Panc1 (cell line): ENCODE measurements at regions not wholly inside any gene's neighbourhood (a gene's known extent, or its start where the extent isn't known, plus 50 kb on each side); places are given as distances from the start of the nearest gene placed in this dataset.

Experiments
- ATAC-seq: fragments of 200-7000 bp; cut with Tn5 transposase; 2 replicates; pipeline ENCODE4 v1.9.1; 2020; ENCODE audit warnings: mild to moderate bottlenecking, moderate library complexity
- BruUV-seq: library from RNA; stranded (reverse); fragments of 400-500 nt; replicated peaks from 2 replicates; lab custom pipeline; 2021; lab: Mats Ljungman, UMichigan
- CTCF ChIA-PET: fragments of 300-600 bp; sonication (Branson Sonifier 250); formaldehyde crosslinking; loops from one replicate; lab custom pipeline; 2022; ENCODE audit warnings: antibody characterized with exemption; lab: Charles Lee
- POLR2A ChIA-PET: fragments of 300-600 bp; sonication (Branson Sonifier 250); formaldehyde crosslinking; loops from one replicate; lab custom pipeline; 2022; ENCODE audit warnings: antibody characterized with exemption; lab: Charles Lee
- DNase-seq: peaks from one replicate; pipeline ENCODE4 v3.0.0-alpha.2; 2010; ENCODE audit warnings: low read depth, low spot score
- H3K27ac ChIP-seq: 2 replicates; pipeline ENCODE4 v1.5.1; 2011; ENCODE audit warnings: mild to moderate bottlenecking, low read length, inconsistent platforms
- H3K27me3 ChIP-seq: fragments of 200-500 bp; sonication (Bioruptor generic); 2 replicates; pipeline ENCODE4 v1.6.0; 2014; ENCODE audit warnings: low read length, inconsistent platforms; ENCODE audit not compliant: control insufficient read depth, insufficient read depth
- H3K36me3 ChIP-seq: fragments of 200-500 bp; sonication (Bioruptor generic); 2 replicates; pipeline ENCODE4 v1.5.1; 2014; ENCODE audit warnings: inconsistent platforms, mild to moderate bottlenecking, low read length, moderate library complexity; ENCODE audit not compliant: control insufficient read depth, insufficient read depth
- H3K4me1 ChIP-seq: 2 replicates; pipeline ENCODE4 v1.5.1; 2011; ENCODE audit warnings: inconsistent platforms, mild to moderate bottlenecking, low read length, moderate library complexity; ENCODE audit not compliant: control insufficient read depth, insufficient read depth
- H3K4me3 ChIP-seq, 2 experiments: 2 replicates each; pipeline ENCODE4 v1.5.1; 2011 to 2012; ENCODE audit warnings: low read depth in 2 of 2, low read length in 2 of 2, mild to moderate bottlenecking in 2 of 2, inconsistent platforms in 1 of 2, moderate library complexity in 1 of 2
- H3K9me3 ChIP-seq: fragments of 200-500 bp; sonication (Bioruptor generic); 2 replicates; pipeline ENCODE4 v1.5.1; 2014; ENCODE audit warnings: low read depth, mild to moderate bottlenecking, inconsistent platforms, low read length, moderate library complexity; ENCODE audit not compliant: control insufficient read depth, insufficient read depth
- CTCF ChIP-seq: fragments of 450-650 bp; IDR thresholded peaks from 2 replicates; pipeline ENCODE4 v1.5.1; 2017; ENCODE audit warnings: mild to moderate bottlenecking
- POLR2AphosphoS5 ChIP-seq: IDR thresholded peaks from 2 replicates; pipeline ENCODE4 v1.6.1; 2012; ENCODE audit warnings: mild to moderate bottlenecking, low read depth, low read length, moderate library complexity
- SIN3A ChIP-seq: IDR thresholded peaks from 2 replicates; pipeline ENCODE4 v1.6.1; 2012; ENCODE audit warnings: low read depth, mild to moderate bottlenecking, low read length, moderate library complexity, borderline replicate concordance; ENCODE audit not compliant: insufficient read depth
- TCF7L2 ChIP-seq: IDR thresholded peaks from 2 replicates; pipeline ENCODE4 v1.6.1; 2011; ENCODE audit warnings: mild to moderate bottlenecking, low read depth, low read length, inconsistent platforms
- in situ Hi-C: cut with HindIII; loops from 2 replicates; pipeline ENCODE4 v1.10.0; 2016; ENCODE audit warnings: low sequenced_read_pairs, low pct_unique_long_range_greater_than_20kb
- intact Hi-C: fragments of 100-400 bp; cut with micrococcal nuclease; formaldehyde crosslinking; loops from one replicate; pipeline ENCODE4 v1.10.0; 2022; ENCODE audit not compliant: unreplicated experiment
- TF ChIP-seq, protein P1 (sequence below), 2 experiments: IDR thresholded peaks; 2 replicates each; pipeline ENCODE4 v1.6.1; 2011 to 2012; ENCODE audit warnings: low read depth in 2 of 2, control low read depth in 1 of 2, low read length in 1 of 2, mild to moderate bottlenecking in 1 of 2, moderate library complexity in 1 of 2; ENCODE audit not compliant: insufficient read depth in 1 of 2

DNA sequence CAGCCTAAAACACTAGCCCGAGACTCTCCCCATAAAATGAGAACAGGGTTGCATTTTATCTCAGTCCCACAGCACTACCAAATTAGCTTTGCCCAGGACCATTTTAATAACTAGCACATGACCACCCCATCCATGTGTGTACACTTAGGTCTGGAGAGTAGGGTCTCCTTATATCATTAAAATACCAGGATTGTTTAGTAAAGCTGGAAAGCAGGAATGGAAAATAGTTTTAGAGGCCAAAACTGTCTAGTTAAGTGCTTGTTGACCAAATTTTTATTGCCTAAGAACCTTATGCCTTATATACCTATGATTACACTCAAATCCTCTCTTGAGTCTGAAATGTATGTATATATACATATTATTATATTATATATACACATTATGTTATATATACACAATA, 608.4 kb downstream of the HDGFL1 start:
- in situ Hi-C loops (no loop called here), intact Hi-C loops (no loop called here)
- ChIA-PET CTCF (no interaction called here), POLR2A (no interaction called here)
- BruUV-seq, result no TSS peak
- TF ChIP-seq CTCF (no peak), POLR2AphosphoS5 (no peak), SIN3A (no peak), TCF7L2 (no peak)
- TF ChIP-seq, protein P1, sequence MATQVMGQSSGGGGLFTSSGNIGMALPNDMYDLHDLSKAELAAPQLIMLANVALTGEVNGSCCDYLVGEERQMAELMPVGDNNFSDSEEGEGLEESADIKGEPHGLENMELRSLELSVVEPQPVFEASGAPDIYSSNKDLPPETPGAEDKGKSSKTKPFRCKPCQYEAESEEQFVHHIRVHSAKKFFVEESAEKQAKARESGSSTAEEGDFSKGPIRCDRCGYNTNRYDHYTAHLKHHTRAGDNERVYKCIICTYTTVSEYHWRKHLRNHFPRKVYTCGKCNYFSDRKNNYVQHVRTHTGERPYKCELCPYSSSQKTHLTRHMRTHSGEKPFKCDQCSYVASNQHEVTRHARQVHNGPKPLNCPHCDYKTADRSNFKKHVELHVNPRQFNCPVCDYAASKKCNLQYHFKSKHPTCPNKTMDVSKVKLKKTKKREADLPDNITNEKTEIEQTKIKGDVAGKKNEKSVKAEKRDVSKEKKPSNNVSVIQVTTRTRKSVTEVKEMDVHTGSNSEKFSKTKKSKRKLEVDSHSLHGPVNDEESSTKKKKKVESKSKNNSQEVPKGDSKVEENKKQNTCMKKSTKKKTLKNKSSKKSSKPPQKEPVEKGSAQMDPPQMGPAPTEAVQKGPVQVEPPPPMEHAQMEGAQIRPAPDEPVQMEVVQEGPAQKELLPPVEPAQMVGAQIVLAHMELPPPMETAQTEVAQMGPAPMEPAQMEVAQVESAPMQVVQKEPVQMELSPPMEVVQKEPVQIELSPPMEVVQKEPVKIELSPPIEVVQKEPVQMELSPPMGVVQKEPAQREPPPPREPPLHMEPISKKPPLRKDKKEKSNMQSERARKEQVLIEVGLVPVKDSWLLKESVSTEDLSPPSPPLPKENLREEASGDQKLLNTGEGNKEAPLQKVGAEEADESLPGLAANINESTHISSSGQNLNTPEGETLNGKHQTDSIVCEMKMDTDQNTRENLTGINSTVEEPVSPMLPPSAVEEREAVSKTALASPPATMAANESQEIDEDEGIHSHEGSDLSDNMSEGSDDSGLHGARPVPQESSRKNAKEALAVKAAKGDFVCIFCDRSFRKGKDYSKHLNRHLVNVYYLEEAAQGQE (IDR thresholded peaks at IDR 0.05; ENCODE audit: insufficient read depth in 1 of 2, low read depth in 2 of 2, low read length in 1 of 2), result no peak
- H3K4me1 ChIP-seq, result peaks cover 2% of the 10 kb centered on the region; the same call in 1 of the 2 replicates
- no peaks in the 10 kb centered on the region for H3K27me3 ChIP-seq
- H3K27ac ChIP-seq, result no peak overlapping the region
- DNase-seq (no peak), ATAC-seq (no peak)
- H3K4me3 ChIP-seq, result no peak overlapping the region
- no peaks in the 10 kb centered on the region for H3K9me3 ChIP-seq
- H3K36me3 ChIP-seq, result no peaks in the 10 kb centered on the region

GRCh38 chr6:23179994-23180393, 610.6 kb downstream of the HDGFL1 start:
- Histone ChIP-seq H3K27ac (no peak overlapping the region), H3K4me1 (0 out of 2 replicates have a peak, but pooled peaks cover 2% of the 10 kb centered on the region), H3K36me3 (no peaks in the 10 kb centered on the region), H3K9me3 (no peaks in the 10 kb centered on the region), H3K27me3 (no peaks in the 10 kb centered on the region), H3K4me3 (no peak overlapping the region)
- TF ChIP-seq, protein P1 (IDR thresholded peaks at IDR 0.05; ENCODE audit: insufficient read depth in 1 of 2, low read depth in 2 of 2, low read length in 1 of 2), result no peak
- TF ChIP-seq CTCF (no peak), POLR2AphosphoS5 (no peak), TCF7L2 (no peak)
- DNase-seq (no peak), ATAC-seq (no peak)
- in situ Hi-C loops, result no loop called here
- intact Hi-C loops, result no loop called here
- CTCF ChIA-PET, result no interaction called here
- POLR2A ChIA-PET, result no interaction called here
- BruUV-seq, result no TSS peak
